GM21576 (cell line): ENCODE measurements at regions not wholly inside any gene's neighbourhood (a gene's known extent, or its start where the extent isn't known, plus 50 kb on each side); places are given as distances from the start of the nearest gene placed in this dataset.

ENCODE experiments used
- ATAC-seq: cut with Tn5 transposase; IDR thresholded peaks from one replicate; pipeline ENCODE4 v1.9.1; 2021; ENCODE audit warnings: mild to moderate bottlenecking, moderate library complexity; ENCODE audit not compliant: unreplicated experiment

- ATAC-seq: no peak
Observed at GRCh38 chr2:67260343-67261277, 136.5 kb upstream of the ETAA1 start.

- no peak for ATAC-seq
Observed at GRCh38 chr2:67267241-67267640, 129.9 kb upstream of the ETAA1 start.

GRCh38 chr2:67268797-67269196 is 128.3 kb upstream of the ETAA1 start:
- ATAC-seq: no peak

GRCh38 chr2:67272195-67272594 is 124.9 kb upstream of the ETAA1 start:
- ATAC-seq: no peak

- ATAC-seq: no peak
Observed at GRCh38 chr2:67277450-67277849, 119.7 kb upstream of the ETAA1 start.

- ATAC-seq: no peak
Observed at GRCh38 chr2:67281101-67281500, 116.0 kb upstream of the ETAA1 start.

- ATAC-seq: no peak
Observed at GRCh38 chr2:67283641-67284040, 113.5 kb upstream of the ETAA1 start.

GRCh38 chr2:67286981-67287759 is 110.0 kb upstream of the ETAA1 start:
- no peak for ATAC-seq

- ATAC-seq: no peak
Observed at GRCh38 chr2:67289271-67289670, 107.9 kb upstream of the ETAA1 start.

- no peak for ATAC-seq
Observed at GRCh38 chr2:67289921-67290371, 107.2 kb upstream of the ETAA1 start.

- no peak for ATAC-seq
Observed at GRCh38 chr2:67290451-67291290, 106.5 kb upstream of the ETAA1 start.

- no peak for ATAC-seq
Observed at GRCh38 chr2:67294218-67294617, 102.9 kb upstream of the ETAA1 start.

GRCh38 chr2:67295406-67295805 is 101.7 kb upstream of the ETAA1 start:
- ATAC-seq: no peak

- no peak for ATAC-seq
Observed at GRCh38 chr2:67295851-67296250, 101.3 kb upstream of the ETAA1 start.

GRCh38 chr2:67304300-67304890 is 92.7 kb upstream of the ETAA1 start:
- ATAC-seq: no peak

- no peak for ATAC-seq
Observed at GRCh38 chr2:67309281-67309680, 87.9 kb upstream of the ETAA1 start.

GRCh38 chr2:67311536-67311935 is 85.6 kb upstream of the ETAA1 start:
- no peak for ATAC-seq

GRCh38 chr2:67312871-67313270 is 84.3 kb upstream of the ETAA1 start:
- no peak for ATAC-seq

- ATAC-seq: no peak
Observed at GRCh38 chr2:67313536-67313935, 83.6 kb upstream of the ETAA1 start.

GRCh38 chr2:67318031-67318430 is 79.1 kb upstream of the ETAA1 start:
- ATAC-seq: no peak

GRCh38 chr2:67318563-67318962 is 78.6 kb upstream of the ETAA1 start:
- no peak for ATAC-seq
